ENCODE measurements at regions not wholly inside any gene's neighbourhood (a gene's known extent, or its start where the extent isn't known, plus 50 kb on each side); places are given as distances from the start of the nearest gene placed in this dataset.

GRCh38 chr7:125465527-125465926 lies 535.9 kb upstream of the POT1 start:
- TF ChIP-seq GABPA (tag; conservative IDR thresholded peaks at IDR 0.05; ENCODE audit: low read depth), result no peak
- TF ChIP-seq POLR2AphosphoS5 (IDR thresholded peaks at IDR 0.05; ENCODE audit: control insufficient read depth, insufficient read depth, low read depth, low read length), result no peak
- no peak for TF ChIP-seq ZHX1 (conservative IDR thresholded peaks at IDR 0.05; ENCODE audit: low read length)
- no peak for TF ChIP-seq ZNF263 (CRISPR knock-in tag; IDR thresholded peaks at IDR 0.05; ENCODE audit: borderline replicate concordance)
- no peak for TF ChIP-seq MYNN (IDR thresholded peaks at IDR 0.05)
- no peak for TF ChIP-seq MYNN (CRISPR knock-in tag; IDR thresholded peaks at IDR 0.05)
- no peak for TF ChIP-seq NFRKB (IDR thresholded peaks at IDR 0.05; ENCODE audit: low read depth)
- no peak for TF ChIP-seq AFF4 (CRISPR knock-in tag; IDR thresholded peaks at IDR 0.05)
- TF ChIP-seq E2F4 (CRISPR knock-in tag; IDR thresholded peaks at IDR 0.05; ENCODE audit: low read depth), result no peak
- TF ChIP-seq CTCF (IDR thresholded peaks at IDR 0.05 in 2 of 3, conservative IDR thresholded peaks at IDR 0.05 in 1 of 3; ENCODE audit: insufficient read depth in 2 of 3, low read depth in 1 of 3, low read length in 3 of 3), result no peak
- no peak for TF ChIP-seq BCLAF1 (IDR thresholded peaks at IDR 0.05; ENCODE audit: borderline replicate concordance in 1 of 2, control insufficient read depth in 1 of 2, low read depth in 2 of 2, low read length in 1 of 2)
- TF ChIP-seq USF2 (CRISPR knock-in tag; IDR thresholded peaks at IDR 0.05), result no peak
- TF ChIP-seq EP300 (IDR thresholded peaks at IDR 0.05; ENCODE audit: low read length), result no peak
- no peak for TF ChIP-seq ELF1 (tag; IDR thresholded peaks at IDR 0.05)
- TF ChIP-seq CCAR2 (IDR thresholded peaks at IDR 0.05; ENCODE audit: low read depth, low read length), result no peak
